ENCODE measurements at regions not wholly inside any gene's neighbourhood (a gene's known extent, or its start where the extent isn't known, plus 50 kb on each side); places are given as distances from the start of the nearest gene placed in this dataset.
"Not testable (repeated sequence)": the region's sequence is repeated elsewhere in the genome, so short reads cannot be mapped to it uniquely, and the experiment has no call there.

DNA sequence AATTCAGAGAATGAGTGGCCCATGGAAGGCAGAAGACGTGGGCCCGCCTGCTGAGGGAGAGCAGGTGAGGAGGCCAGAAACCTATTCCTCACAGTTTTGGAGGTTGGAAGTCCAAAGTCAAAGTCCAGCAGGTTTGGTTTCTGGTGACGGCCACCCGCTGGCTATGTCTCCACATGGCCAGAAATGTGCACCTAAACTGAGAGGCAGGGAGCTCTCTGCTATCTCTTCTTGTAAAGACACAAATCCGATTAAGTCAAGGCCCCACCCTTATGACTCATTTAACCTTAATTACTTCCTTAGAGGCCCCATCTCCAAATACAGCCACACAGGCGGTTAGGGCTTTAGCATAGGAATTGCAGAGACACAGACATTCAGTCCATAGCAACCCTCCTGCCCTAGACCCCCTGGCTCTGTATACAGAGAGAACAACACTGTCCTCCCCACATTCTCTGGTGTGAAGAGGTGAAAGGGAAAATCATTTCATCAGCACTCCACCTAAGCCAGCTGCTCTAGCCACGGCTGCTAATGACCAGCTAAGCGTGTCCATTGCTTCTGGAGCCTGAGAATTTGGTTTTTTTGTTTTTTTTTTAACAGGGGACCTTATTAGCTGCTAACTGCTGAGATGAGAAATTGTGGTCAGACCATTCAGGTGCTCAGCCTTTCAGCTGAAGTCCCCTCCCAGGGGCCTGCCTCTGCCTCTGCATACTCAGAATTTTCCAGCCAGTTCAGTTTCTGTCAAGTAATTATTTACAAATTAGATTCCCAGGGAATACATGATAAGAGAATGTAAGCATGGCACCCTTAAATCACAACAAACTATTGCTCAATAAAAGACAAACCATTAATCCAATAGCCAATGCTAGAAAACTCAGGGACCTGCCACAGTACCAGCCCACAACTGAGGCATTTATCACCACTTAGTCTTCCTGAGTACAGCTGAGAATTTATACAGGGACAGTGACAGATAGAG, 368.7 kb upstream of the ID2 start:
- peak; percentile 24 for DNase-seq (ENCODE audit: low read depth)

DNA sequence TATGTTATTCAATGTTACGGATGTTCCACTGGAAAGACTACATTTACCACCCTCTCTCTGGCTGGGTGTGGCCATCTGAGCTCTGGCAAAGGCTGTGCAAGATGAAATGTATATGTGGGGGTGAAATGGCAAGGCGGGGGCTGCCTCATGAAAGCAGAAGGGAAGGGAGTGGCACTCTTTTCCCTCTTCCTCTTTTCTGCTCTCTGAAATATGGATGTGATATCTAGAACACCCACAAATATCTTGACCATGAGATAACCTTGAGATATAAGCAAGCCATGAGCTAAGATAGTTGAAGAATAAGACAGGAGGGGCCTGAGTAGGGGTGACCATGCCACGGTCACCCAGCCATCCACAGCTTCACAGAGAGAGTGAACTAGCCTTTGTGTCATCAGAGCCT, 367.8 kb upstream of the ID2 start:
- DNase-seq (ENCODE audit: low read depth), result no peak

DNA sequence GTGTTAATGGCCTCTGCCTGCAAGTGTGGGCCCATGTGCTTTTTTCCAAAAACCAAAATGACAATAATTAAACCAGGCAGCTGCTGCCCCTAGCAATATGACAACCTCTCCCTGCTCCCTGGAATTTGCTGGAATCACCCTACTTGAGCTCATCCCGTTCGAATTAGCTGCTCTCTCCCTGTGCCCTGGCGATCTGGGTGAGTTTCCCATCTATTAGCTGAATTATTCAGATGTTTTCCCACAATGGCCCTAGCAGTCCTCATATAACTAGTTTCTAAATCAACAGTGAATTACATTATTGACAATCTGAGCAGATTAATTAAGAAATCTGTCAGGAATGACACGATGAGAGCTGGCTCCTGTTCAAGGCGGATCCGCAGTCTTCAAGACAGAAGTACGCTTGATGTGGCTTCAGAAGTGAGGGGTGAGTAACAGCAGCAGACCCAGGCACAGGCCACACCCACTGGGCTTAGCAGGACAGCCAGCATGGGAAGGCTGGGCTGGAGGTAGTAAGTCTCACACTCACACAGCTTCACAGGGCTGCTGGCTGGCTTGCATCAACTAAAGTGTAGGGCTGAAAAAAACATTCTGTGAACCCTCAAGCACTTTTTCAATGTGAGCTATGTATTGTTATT, 366.2 kb upstream of the ID2 start:
- peak; percentile 3 for DNase-seq (ENCODE audit: low read depth)

DNA sequence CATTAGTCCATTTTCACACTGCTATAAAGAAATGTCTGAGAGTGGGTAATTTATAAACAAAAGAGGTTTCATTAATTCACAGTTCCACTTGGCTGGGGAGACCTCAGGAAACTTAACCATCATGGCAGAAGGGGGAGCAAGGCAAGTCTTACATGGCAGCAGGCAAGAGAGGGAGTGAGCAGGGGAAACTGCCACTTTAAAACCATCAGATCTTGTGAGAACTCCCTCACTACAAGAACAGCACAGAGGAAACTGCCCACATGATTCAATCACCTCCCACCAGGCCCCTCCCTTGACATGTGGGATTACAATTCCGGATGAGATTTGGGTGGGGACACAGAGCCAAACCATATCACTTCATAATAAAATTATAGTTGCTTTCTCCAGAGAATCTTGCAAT, 365.5 kb upstream of the ID2 start:
- DNase-seq (ENCODE audit: low read depth), result no peak

DNA sequence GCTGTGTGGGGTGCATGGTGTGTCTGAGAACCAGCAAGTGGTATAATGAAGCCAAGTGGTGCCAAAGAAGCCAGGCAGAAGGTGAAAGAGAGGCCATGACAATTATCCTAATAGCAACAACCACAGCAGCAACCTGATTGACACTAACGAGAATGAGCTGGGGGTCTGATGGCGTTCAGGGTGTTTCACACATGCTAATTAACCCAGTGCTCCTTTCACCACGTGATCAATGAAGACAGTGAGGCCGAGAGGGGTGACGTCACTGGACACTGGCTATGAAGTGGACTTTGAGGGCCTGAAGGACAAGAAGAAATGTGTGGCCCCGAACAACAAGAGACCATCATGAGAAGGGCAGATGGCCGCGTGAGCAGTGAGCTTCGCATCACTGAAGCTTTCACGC, 364.4 kb upstream of the ID2 start:
- DNase-seq (ENCODE audit: low read depth), result no peak

DNA sequence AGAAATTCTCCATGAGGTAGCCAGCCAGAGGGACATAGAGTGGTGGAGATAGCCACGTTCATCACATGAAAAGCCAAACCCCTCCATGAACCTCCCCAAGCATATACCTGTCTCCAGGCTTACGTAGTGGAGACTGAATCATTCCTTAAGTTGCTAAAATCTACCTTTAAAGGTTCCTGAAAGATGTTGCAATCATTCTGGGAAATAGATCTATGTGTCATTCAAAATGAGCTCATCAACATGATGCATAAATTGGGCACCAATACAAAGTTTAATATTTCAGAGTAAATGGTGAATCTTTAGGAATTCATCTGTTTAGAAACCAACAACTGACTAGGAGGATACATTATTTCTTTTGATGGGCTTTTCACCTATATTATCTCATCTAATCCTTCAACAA, 362.6 kb upstream of the ID2 start:
- no peak for DNase-seq (ENCODE audit: low read depth)

DNA sequence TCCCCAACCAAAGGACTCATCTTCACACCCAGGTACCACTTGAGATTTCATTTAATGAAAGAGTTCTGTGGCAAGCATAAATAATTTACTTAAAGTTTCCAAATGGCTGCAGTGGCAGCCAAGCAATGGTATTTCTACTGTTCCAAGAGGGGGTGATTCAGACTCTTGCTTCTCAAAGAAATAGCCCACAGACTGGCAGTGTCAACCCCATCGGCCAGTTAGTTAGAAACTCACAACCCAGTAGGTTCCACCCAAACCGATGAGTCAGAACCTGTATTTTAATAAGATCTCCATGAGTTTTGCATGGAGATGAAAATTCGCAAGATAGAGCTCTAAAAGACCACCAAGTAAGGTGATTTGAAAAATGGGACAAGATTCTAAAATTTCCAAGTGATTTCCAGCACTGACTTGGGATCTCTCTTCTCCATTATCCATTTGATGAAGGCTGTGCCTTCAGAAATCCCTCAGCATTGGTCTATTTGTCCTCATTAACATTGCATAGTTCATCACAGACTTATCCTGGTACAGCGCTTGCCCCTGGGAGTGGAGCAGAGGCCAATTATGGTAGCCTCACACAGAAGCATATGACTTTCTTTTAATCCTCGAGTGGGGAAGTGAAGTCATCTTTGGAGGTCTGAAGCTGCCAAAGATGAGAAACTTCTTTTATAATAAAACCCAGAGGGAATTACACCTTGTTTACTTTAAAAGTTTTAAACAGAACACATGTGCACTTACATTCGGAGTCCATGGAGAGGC, 361.4 kb upstream of the ID2 start:
- no peak for DNase-seq (ENCODE audit: low read depth)

DNA sequence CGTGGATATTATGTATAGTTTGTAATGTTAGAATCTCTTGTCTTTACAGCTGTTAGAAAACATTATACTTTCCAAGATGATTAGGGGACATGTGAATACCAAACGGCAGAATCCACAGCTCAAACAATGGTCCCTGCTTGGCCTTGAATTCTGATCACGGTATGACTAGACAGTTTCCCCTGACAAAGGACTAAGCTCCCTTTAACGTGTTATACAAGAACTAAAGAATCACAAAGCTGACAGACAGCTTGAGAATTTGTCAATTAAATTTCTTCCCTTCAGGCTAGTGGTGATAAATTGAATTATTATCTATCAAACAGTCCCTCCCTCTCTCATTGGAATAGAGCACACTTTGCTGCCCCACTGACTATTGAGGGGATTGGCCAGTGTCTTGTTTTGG, 359.2 kb upstream of the ID2 start:
- no peak for DNase-seq (ENCODE audit: low read depth)

DNA sequence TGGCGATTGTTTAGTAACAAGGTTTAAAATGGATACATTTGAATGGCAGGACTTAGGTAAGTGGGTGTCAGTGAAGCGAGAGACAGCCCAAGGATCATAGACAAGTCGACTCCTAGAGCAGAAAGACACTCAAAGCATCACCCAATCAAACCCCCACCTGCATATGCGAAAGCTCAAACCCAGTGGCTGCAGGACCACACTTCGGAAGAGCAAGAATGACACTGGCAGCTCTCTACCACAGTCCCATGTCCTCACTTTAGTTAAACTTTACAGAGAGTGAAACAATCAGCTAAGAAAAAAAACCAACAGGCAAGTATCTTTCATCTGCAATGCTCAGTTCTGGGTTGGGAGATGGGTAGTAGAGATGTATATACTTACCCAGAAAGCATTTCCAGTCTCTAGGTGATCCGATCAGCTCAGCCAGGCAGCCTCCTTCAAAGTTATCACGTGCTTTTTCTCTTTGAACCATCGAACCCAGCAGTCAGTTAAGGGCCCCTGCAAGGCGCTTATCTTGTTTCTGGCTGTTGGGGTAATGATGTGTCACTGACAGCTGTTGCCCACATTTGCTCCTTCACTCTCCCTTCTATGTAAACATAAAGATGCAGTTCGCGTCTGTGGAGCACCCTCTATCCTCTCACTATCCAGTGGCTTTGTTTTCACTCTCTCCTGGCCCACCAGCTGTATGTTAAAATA, 357.5 kb upstream of the ID2 start:
- no peak for DNase-seq (ENCODE audit: low read depth)

DNA sequence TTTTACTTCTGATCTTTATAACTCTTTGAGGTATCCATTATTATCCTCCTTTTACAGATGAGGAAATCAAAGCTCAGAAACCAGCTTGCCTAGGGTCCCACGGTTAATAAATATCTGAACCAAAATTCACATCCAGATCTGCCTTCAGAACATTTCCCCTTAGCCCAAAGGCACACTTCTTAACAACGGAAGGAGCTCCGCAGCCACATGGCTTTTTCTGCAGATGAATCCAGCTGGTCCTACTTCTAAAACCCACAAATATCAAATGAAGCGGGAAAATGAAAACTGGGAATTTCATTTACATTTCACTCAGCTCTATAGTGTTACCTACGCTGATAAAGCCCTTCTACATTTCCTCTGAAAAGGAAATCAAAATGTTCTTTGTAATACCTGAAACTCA, 357.0 kb upstream of the ID2 start:
- no peak for DNase-seq (ENCODE audit: low read depth)

DNA sequence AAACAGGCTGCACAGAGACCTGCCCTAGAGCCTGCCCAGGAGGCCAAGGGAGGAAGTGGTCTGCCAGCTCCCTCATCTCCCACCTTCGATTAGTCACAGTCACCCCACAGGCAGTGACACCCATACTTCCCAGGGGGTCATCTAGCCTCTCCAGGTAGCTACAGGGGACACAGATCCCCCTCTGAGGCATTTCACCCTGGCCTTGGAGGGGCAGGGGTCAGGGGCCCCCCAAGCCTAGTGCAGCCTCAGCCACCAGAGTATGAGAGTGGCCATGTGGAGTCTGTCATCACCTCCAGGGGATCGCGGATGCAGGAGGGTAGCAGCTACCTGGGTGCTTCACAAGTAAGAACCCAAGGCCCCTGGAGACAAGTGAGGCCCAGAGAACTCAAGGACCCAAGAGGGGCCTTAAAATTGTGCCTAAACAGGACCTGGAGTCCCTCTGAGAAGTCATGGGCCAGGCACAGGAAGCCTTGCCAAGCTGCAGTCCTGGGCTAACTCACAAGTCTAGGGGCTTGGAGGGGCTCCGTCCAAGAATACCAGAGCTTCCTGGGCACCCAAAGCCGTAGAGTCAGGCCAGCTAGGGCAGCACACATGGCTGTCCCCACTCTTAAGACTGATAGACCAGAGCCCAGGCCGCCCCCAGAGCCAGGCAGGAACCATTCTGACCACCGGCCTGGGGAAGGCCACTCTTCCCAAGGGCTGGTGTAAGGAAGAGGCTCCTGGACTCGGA, 354.3 kb upstream of the ID2 start:
- DNase-seq (ENCODE audit: low read depth), result no peak

DNA sequence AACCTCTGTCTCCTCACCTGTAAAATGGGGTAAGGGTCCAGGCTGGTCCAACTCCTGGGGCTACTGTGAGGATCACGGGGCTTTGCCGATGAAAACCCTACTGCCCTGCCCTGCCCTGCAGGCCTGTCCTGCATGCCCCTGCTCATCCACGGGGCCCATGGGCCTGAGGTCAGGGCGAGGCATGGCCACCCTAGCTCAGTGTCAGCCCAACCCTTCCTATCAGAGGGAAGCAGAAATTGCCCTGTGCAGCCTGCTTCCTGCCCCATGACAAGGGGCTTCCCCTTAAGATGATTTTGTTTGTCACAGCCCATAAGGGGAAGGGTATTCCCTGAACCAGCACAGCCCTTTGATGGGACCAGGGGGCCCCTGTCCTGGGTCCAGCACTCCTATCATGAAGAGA, 353.6 kb upstream of the ID2 start:
- DNase-seq (ENCODE audit: low read depth), result no peak

DNA sequence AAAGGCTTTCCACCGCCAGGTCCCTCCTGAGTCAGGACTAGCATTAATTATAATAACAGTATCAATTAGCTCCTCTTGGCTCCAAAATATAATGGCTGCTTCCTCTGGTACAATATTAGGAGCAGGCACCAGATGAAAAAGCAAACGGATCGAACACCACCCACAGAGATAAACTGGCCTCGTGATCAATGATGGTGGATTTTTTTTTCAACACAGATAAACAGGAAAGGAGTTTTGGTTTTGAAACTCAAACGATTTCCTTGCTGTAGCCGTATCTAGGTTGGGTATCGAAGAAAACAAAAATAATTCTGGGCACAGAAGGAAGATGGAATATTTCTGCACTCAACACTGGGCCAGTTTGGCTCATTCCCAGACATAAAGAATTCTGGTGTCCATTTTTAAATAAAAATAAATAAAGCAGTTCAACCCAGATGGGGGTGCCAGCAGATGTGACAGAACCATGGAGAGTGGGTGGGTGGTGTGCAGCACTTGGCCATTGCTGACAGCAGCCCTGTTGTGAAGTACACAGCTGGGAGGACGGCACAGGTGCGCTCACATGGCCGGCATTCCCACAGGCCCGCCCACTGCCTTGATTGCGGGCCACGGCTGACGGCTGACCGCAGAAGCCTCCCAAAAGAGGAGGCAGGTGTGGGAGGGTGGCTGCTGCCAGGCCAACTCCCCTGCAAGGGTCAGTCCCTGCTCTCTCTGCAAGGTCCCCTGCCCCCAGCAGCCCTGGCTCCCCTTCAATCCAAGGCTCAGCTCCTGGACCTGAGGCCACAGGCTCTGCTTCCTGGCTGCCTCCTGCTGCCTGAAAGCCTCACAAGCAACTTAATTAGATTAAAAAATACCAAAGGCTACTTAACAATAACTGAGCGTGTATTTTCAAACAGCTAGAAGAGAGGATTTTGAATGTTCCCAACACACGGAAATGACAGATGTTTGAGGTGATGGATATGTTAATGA, 351.9 kb upstream of the ID2 start:
- DNase-seq (ENCODE audit: low read depth), result no peak

DNA sequence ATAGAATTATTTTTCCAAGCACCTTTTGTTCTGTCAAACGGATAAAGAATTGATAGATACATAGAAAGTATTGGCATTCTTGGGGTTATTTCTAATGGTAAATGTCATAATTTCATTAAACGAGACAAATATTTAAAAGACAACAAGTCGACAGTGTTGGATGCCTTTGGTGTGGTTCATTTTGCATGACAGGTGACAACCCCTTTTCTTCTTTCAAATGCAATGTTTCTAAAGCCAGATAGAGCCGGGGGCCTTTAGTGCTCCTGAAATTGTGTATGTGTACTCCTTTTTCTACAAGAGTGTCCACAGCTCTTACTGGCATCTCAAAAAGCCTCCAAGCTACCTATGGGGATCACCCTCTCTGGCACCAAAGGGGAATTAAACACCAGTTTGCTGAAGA, 350.8 kb upstream of the ID2 start:
- DNase-seq (ENCODE audit: low read depth), result no peak

DNA sequence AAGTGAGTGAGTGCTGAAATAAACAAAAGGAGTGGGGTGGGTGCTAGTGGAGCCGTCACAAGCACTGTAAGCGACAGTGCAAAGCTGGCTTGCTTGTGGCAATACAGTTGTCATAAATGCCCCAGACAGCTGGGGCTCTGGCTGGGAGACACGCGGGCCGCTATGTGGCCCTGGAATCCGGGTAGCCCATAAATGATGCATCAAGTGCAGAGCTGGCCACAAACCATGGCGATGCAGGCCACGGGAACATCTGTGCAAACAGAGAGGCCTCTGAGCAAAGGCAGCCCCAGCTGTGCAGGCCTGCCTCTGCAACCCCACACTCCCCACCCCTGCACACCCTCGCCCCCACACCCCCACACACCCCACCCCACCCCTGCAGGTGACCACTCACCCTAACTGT, 349.2 kb upstream of the ID2 start:
- no peak for DNase-seq (ENCODE audit: low read depth)

DNA sequence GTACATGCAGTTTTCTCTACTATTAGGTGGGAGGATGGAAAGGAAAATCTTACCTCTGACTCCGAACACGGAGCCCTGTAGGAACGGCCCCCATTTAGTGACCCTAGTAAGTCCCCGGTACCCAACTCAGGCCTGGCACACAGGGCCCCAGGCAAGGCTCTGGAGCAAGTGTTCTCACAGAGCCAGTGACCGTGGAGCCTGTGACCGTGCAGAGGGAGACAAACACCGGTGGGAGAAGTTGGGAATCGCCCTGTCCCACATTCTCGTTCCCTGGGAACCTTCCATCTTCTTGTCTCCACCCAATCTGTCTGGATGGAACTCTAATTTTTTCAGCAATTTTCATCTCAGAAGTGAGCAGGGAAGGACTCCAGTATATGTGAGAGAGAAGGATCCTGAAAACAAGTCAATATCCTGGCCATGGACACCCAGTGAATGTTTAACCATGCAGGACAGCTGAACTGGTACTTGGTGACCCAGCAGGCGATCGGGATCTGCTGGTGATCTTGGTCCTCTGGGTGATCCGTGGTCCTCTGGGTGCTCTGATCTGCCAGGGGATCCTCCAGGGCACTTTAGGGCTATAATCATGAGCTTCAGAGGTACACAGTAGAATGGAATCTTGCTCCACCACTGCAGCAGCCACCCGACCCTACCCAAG, 348.6 kb upstream of the ID2 start:
- no peak for DNase-seq (ENCODE audit: low read depth)

DNA sequence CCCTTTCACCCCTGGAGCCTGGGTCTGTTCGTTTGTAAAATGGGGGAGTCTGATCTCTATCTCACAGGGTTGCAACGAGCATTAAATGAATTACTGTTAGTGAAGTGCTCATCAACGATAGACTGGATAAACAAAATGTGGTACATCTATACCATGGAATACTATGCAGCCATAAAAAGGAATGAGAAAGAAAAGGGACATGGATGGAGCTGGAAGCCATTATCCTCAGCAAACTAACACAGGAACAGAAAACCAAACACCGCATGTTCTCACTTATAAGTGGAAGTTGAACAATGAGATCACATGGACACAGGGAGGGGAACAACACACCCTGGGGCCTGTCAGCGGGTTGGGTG, 348.0 kb upstream of the ID2 start:
- not testable (repeated sequence) for DNase-seq (ENCODE audit: low read depth)

DNA sequence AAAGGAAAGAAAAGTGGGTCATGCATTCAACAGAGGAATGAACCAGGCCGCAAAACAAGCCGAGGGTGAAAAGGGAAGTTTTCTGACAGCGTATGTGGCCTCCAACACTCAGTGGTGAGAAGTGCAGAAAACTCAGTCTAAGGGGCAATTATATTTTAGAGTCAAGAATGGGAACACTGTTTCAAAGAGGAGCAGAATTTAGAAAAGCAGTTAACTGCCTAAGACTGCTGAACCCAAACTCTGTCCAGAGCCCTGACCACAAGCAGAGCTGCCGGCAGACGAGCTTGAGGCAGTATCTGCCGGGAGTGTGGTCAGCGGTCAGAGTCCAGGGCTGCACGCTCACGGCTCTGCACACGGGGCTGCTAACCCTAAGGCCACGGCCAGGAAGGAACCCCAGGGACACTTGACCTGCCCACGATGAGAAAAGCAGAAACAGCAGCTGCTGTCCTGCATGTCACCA, 347.0 kb upstream of the ID2 start:
- no peak for DNase-seq (ENCODE audit: low read depth)

DNA sequence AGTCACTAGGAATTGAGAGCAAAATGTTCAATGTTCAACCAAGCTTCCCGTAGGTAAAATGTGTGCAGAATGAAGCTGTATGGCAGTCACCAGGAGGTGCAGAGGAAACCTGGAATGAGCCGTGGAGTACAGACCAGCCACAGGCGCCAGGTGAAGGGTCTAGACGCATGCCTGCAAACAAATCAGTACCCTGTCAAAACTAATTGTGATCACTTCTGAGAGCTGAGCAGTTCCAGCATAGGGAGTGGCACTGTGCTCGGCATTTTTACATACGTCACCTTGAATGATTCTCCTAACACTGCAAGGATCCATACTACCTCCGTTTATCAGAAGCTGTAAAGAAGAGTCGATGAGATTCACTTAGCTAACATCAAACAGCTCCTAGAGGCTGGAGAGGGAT, 346.1 kb upstream of the ID2 start:
- DNase-seq (ENCODE audit: low read depth), result no peak

DNA sequence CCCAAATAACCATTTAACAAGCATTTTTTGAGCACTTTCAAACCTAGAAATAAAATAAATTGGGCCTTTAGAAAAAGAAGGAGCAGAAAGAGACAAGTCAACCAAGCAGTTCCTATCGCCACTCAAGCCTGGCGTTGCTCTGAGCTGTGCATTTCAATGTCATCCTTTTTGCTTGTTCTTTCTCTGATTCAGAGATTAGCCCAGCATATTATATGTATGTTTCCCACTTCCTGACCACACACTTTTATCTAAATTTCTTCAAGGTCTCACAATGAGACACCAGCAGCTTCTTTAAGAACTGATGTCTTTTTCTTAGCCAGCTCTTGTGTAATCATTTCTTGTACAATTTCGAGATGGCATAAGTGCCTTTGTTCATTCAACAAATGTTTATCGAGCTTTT, 344.5 kb upstream of the ID2 start:
- DNase-seq (ENCODE audit: low read depth), result no peak
